Umbilical cord (tissue), 1 donor: ENCODE measurements at regions not wholly inside any gene's neighbourhood (a gene's known extent, or its start where the extent isn't known, plus 50 kb on each side); places are given as distances from the start of the nearest gene placed in this dataset.
A peak's percentile ranks its signal among the peaks of the same experiment; 100 is the strongest.
"Not testable (repeated sequence)": the region's sequence is repeated elsewhere in the genome, so short reads cannot be mapped to it uniquely, and the experiment has no call there.

Source experiments
- DNase-seq: peaks from one replicate; pipeline ENCODE4 v3.0.0-alpha.2; 2015; ENCODE audit warnings: low spot score

DNA sequence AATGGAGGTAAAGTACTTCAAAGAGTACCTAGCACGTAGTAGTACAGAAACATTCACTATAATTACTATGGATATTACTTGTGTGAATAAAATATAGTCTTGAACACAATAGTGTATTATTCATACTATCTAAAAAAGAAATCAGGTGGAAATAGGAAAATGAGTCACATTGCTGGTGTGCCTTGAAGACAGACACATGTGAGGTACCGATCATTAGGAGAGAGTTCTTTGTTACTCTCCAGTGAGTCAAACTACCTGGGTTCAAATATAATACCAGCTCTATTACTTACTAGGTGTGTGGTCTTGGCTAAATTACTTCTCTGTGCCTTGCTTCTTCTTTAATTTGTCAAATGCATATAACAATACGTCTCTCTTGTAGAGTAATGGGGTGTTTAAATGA is 50.8 kb upstream of the BEND6 start:
- DNase-seq: no peak

DNA sequence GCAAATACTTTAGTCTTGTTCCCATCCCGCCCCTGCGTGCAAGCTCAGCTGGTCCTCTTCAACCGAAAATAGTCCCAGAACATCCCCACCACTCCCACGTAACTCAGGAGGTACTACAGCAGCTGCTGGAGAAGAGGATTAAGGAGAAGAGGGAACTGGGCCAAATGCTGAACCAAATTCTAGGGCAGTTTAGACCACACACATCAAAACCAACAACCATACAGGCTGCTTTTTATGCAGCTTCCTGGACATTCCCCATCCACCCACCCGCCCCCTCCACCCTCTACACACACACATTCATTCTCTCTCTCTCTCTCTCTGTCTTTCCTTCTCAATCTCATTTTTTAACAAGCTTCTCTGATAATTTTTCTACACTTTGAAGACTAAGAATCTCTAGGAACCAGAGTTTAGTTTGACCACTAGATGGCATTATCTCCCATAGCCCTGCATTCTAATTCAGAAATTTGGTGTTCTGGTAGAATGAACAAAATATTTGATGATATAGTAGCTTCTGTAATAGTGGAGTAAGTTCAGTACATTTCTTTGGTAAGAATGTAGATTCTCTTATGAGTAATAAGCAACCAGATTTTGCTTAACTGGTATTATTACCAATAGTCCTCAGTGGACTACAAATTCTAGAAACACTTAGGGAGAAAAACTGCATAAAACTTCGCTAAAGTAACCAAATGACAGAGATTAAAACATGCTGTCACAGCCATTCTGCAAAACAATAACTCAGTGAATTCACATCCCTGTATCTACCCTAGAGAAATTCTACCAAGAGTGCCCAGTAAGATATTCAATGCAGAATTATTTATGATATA is 52.1 kb upstream of the BEND6 start:
- peak; percentile 88 for DNase-seq

DNA sequence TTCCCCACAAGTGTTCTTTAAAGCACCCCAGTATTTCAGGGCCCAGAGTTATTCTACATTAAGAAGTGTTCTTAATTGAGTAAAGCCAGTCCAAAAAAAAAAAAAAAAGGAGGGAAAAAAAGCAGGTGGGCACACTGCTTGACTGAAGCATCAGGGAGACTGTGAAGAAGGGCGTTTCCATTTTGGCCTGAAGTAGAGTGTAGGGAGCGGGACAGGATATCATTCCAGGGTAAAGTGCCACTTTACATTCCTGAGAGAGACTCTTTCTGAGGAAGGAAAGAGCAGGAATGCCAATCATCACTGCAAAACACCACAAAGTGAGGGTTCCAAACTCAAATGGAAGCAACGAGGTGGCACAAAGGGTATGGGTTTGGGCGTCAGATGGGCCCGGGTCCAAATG is 54.1 kb upstream of the BEND6 start:
- no peak for DNase-seq

DNA sequence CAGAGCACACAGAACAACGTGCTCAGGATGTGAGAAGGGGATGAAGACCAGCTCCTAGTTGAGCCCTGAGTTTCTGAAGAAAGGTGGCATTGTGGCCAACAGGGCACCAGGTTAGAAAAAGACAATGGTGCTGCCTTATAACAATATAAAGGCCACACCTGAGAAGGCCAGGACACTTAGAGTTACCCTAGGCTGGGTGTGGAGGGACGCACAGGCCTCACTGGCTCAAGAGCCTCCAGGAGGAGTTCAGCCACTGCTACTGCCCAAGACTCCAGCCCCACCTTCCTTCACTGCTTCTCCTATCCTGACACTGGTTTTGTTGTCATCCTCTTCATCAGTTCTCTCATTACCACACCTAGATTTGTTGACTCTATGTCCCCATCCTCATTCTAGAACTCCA is 55.2 kb upstream of the BEND6 start:
- no peak for DNase-seq

DNA sequence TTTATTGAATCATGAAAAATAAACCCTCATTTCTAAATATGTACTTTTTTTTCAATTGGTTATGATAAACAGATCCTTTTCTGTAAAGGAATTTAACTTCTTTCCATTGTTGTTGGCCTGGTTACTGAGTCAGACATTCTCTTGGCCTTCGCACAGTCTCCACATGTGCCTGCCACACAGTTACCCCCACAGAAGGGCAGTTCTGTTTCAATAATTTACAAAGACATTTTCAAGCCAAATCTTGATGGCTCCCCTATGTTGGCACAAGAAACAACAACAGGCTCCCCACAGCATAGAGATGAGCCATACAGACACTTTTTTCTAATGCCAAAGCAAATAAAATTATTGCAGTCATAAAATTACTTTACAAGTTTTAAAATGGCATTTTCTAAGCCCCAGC is 55.6 kb upstream of the BEND6 start:
- no peak for DNase-seq

DNA sequence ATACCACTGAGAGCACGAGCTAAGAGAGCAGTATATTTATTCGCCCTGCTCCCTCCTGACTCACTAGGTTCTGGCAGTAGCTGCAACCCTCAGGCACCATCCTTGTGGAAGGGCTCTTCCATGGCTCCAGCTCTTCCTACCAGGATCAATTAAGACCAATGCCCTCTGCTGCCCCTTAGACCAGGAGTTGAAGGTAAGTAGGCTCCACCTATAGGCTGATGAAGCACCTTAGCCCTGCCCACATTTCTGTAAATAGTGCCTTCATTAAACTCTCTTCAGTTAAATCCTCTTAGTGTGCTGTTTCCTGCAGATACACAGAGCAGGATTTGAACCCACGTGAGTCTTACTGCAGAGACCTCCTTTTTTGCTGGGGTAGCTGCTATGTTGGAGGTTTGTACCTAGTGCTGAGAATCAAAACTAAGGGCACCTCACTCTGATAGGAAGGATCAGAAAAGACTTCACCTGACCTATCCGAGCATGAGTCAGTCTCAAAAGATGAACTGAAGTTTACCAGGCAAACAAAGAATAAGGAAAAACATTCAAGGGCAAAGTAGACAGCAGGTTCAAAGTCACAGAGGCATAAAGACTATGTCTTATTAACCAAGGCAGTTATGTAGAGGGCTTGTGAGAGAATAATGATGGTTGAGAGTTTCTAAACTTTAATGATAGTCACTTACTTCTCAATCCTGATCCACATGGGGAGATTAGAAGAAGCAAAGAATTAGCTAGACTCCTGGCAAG is 56.9 kb upstream of the BEND6 start:
- no peak for DNase-seq

DNA sequence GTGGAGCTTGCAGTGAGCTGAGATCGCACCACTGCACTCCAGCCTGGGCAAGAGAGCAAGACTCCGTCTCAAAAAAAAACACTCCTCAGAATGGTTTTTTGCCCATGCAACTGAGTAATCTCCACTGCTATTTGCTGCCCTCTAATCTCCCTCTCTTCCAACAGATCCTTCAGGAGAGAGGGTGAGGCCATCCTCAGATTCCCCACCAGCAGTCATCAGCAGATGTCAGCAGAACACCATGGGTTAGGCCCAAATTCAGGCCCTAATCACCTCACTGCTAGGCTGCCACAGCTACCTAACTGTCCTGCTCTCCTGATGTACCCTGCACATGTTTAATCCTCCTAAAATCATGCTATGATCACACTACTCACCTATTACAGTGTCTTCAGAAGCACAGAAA is 63.2 kb upstream of the BEND6 start:
- DNase-seq: no peak

DNA sequence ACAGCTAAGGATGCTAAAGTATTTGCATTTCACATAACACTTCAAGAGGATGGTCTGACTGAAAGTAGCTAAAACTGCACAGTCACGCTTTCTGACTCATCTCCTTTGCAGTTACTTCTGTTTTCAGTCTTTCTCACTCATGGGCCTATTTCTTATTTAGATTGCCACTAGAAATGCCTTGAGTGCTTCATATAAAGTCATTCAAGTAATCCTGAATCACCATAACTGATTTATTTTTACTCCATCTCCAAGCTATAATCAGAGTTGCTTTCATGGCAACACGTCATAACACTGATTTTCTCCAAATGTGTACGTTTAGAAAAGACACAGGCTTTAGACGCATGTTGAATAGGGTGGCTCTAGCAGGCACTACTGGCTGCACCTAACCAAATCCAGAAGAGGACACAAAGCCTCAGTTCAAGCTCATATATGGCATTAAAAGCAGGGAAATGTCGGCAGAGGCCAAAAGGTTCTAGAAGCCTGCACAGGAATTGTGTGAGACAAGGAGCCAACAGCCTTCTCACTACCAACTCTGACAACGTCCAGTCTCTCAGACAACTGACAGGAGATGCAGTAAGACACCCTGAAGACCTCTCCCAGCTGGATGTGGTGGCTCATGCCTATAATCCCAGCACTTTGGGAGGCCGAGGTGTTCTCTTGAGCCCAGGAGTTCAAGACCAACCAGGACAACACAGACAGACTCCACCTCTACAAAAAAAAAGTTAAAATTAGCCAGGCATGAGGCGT is 64.1 kb upstream of the BEND6 start:
- DNase-seq: peak; percentile 83

DNA sequence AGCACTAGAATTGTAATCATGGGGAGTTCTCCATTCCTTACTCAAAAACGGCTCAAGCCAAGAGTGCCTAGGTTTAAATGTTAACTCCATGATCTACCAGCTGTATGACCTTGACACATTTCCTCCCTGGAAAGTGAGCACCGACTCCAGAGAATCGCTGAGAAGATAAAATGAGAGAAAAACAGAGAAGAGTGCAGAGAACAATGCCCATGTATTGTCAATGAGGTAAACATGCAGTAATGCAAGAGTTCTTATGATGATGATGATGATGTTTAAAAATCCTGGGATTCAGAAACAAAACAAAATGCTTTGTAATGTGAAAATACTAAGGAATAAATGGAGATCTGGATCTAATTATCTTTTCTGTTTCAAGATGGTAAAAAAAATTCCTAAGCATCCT is 64.8 kb upstream of the BEND6 start:
- no peak for DNase-seq

DNA sequence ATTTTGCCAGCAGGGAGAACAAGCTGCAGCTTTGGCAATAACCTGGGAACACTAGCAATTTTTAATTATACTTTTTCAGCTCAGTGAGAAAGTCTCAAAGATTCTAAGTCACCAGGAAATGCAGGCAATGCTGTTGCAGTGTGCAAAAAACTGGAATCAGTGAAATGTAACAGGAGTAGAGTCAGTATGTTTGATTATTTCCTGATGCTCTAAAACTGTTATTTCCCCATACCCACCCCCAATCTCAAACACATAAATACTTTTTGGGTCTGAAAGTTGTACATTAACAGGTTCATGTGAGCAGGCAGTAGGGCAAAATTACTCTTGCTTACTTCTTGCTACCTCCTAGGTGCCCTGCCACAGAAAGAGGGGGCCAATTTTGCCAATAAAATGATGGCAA is 65.4 kb upstream of the BEND6 start:
- DNase-seq: no peak

DNA sequence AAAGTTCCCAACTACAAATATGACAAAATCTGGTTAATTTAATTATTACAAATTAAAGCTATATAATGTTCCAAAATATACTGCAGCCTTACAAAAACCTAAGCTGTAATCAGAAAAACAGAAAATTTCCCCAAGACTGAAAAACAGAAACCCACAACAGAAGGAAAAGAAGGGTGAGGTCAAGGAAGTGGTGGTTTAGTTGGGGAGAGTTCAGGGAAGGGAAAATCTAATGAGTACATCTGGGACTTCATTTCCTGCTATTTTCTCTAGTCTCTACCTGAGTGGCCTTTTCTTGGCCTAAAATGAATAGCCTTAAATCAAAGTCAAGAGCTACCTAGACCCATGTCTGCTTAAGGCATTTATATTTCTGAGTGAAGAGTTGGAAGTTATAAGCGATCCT is 66.2 kb upstream of the BEND6 start:
- no peak for DNase-seq

DNA sequence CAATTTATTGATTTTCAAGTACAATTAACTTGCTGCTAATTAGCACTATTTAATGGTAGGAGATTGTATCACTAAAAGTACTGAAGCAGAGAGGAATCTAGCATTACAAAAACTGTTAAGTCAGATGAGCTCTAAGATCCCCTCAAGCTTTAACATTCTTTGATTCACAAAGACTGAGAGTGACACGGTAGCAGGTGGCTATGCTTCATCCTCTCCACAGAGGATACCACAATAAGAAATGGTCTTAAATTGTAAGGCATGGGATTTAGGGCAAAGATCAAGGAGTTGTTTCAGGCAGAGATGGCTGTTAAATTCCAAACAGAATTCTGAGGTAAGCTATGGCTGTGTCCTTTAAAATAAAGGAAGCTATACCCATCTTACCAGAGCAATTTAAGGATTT is 67.8 kb upstream of the BEND6 start:
- DNase-seq: no peak

DNA sequence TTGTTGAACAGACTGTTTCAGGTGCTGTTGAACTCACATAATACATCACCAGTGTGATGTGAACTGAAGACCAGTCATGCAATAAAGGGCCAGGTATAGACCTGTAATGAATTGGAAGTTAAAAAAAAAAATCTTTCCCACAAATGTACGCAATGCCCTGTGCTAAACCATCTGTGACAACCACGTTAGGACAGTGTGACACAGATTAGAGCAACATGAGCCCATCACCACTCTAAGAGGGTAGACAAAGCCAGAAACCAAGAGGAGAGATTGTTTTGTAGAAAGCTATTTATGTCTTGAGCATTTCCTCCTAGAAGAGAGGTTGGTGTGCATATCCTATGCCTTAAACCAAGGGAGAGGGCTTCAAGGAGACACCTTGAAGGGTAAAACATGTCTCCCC is 77.0 kb upstream of the BEND6 start:
- DNase-seq: no peak

DNA sequence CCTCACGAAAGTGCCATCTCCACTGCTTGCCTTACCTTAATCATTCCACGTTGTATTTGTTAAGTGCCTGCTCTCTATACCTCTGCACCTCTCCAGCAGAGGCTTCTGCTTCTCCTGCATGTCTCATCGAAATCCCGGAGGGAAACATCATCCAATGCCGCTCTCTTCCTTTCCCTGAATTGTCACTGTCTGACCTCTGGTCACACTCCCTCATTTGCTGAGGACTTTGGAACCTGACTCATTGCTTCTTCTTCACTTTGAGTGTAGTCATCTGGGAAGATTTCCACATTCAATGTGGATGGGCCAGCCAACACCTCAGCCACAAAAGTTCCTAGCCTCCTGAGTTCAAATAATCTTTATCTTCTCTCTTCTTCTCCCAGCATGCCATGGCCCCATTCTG is 78.9 kb upstream of the BEND6 start:
- no peak for DNase-seq

DNA sequence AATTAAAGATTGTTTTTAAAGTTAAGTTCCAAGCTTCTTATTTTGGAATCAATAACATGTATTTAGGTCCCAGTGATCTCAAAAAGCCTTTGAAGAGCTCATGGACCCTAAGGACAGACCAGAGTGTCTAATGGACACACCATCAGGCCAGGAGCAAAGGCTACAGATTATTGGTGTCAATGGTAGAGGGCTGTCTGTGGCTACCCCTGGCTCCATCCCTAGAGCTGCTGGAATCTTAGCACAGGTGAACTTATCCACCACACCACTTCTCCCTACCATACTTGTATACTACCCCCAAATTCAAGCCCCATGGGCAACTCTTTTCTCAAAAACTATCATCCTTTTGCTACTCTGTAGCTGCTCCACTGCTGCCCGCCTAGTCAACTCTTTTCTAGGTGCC is 79.4 kb upstream of the BEND6 start:
- no peak for DNase-seq

DNA sequence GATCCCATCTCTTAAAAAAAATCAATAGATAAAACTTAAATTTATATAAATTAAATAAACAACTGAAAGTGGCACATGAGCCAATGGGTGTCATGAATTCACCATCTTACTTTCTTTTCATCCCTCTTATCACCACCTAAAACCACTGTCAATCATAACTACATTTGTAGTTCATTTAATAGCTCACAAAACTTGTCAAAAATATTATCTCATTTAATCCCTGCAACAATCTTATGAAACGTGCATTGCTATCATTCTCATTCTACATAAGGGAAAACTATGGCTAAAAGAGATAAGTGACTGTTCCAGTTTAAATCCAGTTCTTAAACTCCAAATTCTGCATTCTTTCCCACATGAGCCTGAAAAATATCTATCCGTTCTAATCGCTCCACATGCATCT is 80.6 kb upstream of the BEND6 start:
- DNase-seq: no peak

DNA sequence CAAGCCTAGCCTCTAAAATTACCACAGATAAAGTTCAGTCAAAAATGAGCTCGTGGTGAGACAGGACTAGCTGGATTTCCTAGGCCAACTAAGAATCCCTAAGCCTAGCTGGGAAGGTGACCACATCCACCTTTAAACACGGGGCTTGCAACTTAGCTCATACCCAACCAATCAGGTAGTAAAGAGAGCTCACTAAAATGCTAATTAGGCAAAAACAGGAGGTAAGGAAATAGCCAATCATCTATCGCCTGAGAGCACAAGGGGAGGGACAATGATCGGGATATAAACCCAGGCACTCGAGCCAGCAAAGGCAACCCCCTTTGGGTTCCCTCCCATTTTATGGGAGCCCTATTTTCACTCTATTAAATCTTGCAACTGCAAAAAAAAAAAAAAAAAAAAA is 84.9 kb upstream of the BEND6 start:
- not testable (repeated sequence) for DNase-seq

DNA sequence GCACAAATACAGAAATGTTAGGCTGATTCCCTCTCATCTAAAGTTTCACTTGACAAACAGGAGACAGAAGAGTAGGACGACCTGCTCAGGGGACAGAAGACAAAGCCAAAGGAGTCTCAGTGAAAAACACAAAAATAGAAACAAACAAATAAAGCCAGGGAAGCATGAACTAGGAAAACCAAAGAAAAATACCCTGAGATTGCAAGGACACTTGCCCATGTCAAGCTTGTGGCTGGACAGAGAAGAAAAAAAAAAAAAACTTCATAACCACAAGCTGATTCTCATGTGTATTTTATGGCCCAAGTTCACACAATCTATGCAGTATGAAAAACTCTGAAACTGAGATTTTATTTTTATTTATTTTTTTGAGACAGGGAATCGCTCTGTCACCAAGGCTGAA is 85.6 kb upstream of the BEND6 start:
- no peak for DNase-seq

DNA sequence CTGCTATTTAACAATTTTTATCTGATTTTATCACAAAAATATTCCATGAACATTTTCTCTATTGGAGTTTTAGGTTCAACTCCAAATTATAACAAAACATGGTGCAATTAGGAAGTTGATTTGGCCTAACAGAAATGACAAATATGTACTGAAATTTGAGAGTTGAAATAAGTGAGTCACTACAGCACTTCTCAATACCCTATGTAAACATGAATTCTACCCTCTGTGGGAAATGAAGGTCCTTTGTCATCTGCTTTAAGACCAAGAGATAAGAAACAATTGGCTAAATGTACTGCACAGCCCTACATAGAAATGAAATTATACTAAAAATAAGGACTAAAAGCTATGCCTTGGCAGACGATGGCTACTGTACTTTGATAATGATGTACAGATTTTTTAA is 86.2 kb upstream of the BEND6 start:
- no peak for DNase-seq

DNA sequence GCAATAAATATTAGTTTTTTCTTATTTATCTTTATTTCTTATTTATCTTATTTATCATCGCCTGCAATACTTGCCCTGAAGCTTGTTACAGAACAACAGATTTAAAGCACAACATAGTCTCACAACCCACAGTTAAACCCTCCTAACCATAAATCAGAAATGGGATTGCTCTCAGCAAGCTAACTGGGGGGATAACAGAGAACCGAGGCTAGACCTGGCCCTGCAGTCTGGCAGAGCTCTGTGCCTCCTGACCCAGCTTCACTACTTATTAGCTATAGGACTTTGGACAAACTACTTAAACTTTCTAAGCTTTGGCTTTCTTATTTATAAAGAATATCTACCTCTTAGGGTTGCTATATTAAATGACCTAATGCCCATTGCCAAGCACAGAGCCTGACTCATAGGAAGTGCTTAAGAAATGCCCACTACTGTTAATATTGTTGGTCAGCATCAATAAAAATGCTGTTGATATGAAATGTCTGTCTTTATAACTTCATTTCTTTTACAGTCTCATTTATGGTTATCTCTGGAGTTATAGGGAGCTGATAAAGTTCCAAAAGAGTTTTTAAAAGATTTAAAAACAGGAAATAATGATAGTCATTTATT is 87.9 kb upstream of the BEND6 start:
- no peak for DNase-seq

DNA sequence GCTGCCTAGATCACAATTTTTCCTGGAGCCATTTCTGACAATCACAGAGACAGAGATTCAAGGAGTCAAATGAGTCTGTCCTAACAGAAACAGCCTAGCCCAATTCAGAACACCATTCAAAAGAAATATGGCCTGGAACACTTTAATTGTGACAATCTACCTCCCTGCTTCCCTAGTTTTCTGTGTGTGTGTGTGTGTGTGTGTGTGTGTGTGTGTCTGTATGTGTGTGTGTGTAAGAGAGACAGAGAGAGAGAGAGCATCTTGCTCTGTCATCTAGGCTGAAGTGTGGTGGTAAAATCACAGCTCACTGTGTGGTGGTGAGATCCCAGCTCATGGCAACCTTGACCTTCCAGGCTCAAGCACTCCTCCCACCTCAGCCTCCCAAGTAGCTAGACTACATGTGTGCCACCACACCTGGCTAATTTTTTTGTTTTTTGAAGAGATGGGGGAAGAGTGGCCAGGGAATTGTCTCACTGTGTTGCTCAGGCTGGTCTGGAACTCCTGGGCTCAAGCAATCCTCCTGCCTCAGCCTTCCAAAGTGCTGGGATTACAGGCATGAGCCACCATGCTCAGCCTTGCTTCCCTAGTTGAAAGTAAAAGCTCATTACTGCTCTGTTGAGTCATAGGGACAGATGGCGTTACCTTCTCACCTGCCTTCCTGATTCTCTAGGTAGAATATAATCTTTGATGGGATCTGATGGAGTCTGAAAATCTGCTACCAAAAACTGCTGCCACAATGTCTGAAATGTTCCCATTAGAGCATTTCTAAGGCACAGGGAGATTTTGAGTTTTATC is 89.6 kb upstream of the BEND6 start:
- no peak for DNase-seq
